ENCODE measurements at regions not wholly inside any gene's neighbourhood (a gene's known extent, or its start where the extent isn't known, plus 50 kb on each side); places are given as distances from the start of the nearest gene placed in this dataset.

DNA sequence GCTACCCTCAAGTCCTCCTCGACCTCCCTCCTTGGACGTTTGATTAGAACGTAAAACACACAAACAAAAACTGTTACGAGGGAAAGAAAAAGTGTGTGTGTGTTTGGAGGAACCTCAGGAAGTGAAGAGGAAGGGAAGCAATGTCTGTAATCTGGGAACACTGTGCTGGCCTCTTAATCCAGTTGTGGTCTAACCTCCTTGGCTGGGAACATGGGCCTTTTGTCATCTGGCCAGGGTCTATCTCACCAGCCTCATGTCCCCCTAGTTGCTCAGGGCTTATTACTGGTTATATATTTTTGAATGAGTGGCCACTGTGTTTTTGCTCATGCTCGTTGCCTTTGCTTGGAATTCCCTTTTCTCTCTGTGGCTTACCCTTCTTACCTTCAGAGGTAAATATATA lies 89.0 kb upstream of the RASGRF1 start:
- Histone ChIP-seq H3K27ac (ENCODE audit: low read depth in 2 of 2, low read length in 2 of 2) (no peak overlapping the region), H3K4me3 (ENCODE audit: low read length in 3 of 3) (no peak overlapping the region), H3K27me3 (ENCODE audit: control insufficient read depth, insufficient read depth, low read length) (no peaks in the 10 kb centered on the region), H3K9me3 (ENCODE audit: control insufficient read depth in 2 of 3, insufficient read depth in 1 of 3, low read length in 3 of 3) (no peaks in the 10 kb centered on the region), H3K36me3 (ENCODE audit: control insufficient read depth in 2 of 3, insufficient read depth in 3 of 3, low read length in 3 of 3) (no peaks in the 10 kb centered on the region), H3K4me1 (ENCODE audit: control insufficient read depth in 2 of 3, insufficient read depth in 2 of 3, low read depth in 1 of 3, low read length in 3 of 3) (no peaks in the 10 kb centered on the region), H3K9ac (ENCODE audit: low read length in 3 of 3) (no peak overlapping the region)
- TF ChIP-seq, protein P1, sequence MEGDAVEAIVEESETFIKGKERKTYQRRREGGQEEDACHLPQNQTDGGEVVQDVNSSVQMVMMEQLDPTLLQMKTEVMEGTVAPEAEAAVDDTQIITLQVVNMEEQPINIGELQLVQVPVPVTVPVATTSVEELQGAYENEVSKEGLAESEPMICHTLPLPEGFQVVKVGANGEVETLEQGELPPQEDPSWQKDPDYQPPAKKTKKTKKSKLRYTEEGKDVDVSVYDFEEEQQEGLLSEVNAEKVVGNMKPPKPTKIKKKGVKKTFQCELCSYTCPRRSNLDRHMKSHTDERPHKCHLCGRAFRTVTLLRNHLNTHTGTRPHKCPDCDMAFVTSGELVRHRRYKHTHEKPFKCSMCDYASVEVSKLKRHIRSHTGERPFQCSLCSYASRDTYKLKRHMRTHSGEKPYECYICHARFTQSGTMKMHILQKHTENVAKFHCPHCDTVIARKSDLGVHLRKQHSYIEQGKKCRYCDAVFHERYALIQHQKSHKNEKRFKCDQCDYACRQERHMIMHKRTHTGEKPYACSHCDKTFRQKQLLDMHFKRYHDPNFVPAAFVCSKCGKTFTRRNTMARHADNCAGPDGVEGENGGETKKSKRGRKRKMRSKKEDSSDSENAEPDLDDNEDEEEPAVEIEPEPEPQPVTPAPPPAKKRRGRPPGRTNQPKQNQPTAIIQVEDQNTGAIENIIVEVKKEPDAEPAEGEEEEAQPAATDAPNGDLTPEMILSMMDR (IDR thresholded peaks at IDR 0.05; ENCODE audit: borderline replicate concordance, extremely low read depth, insufficient read depth) = no peak
- intact Hi-C loops (cut with DNase I) = loop anchor here (5.0 kb wide), 1 partner anchor 152 kb away; no protein-coding TSS in a partner anchor
- DNase-seq (no peak), FAIRE-seq (no peak)

GRCh38 chr15:79179108-79179561 lies 88.6 kb upstream of the RASGRF1 start:
- Histone ChIP-seq H3K27me3 (ENCODE audit: control insufficient read depth, insufficient read depth, low read length) (no peaks in the 10 kb centered on the region), H3K27ac (ENCODE audit: low read depth in 2 of 2, low read length in 2 of 2) (no peak overlapping the region), H3K4me1 (ENCODE audit: control insufficient read depth in 2 of 3, insufficient read depth in 2 of 3, low read depth in 1 of 3, low read length in 3 of 3) (no peaks in the 10 kb centered on the region), H3K9me3 (ENCODE audit: control insufficient read depth in 2 of 3, insufficient read depth in 1 of 3, low read length in 3 of 3) (no peaks in the 10 kb centered on the region), H3K36me3 (ENCODE audit: control insufficient read depth in 2 of 3, insufficient read depth in 3 of 3, low read length in 3 of 3) (no peaks in the 10 kb centered on the region), H3K4me3 (ENCODE audit: low read length in 3 of 3) (no peak overlapping the region), H3K9ac (ENCODE audit: low read length in 3 of 3) (no peak overlapping the region)
- TF ChIP-seq, protein P1 (IDR thresholded peaks at IDR 0.05; ENCODE audit: borderline replicate concordance, extremely low read depth, insufficient read depth) = no peak
- FAIRE-seq (no peak), DNase-seq (no peak)
- intact Hi-C loops (cut with DNase I) = loop anchor here (5.0 kb wide), 1 partner anchor 152 kb away; no protein-coding TSS in a partner anchor

DNA sequence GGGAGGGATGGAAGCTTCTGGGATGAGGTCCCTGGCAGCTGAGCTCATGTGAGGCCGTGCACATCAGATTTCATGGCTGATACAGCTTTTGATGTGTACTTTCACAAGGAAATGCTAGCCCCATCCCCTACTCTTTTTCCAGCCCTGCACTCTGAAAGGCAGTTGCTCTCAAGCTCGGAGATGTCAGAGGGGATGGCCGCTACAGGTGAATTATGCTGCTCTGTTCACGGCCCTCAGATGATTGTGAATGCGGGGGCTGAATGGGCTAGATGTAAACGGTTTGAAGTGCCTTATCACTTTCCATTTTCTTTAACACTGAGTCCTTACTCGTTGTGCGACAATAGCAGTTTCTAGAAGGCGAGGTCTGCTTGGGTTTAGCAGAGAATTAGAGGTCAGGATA lies 88.0 kb upstream of the RASGRF1 start:
- no peaks in the 10 kb centered on the region for H3K4me1 ChIP-seq (ENCODE audit: control insufficient read depth in 2 of 3, insufficient read depth in 2 of 3, low read depth in 1 of 3, low read length in 3 of 3)
- no peaks in the 10 kb centered on the region for H3K36me3 ChIP-seq (ENCODE audit: control insufficient read depth in 2 of 3, insufficient read depth in 3 of 3, low read length in 3 of 3)
- no peak overlapping the region for H3K27ac ChIP-seq (ENCODE audit: low read depth in 2 of 2, low read length in 2 of 2)
- H3K9me3 ChIP-seq (ENCODE audit: control insufficient read depth in 2 of 3, insufficient read depth in 1 of 3, low read length in 3 of 3) = no peaks in the 10 kb centered on the region
- no peak for DNase-seq
- H3K27me3 ChIP-seq (ENCODE audit: control insufficient read depth, insufficient read depth, low read length) = no peaks in the 10 kb centered on the region
- TF ChIP-seq, protein P1 (IDR thresholded peaks at IDR 0.05; ENCODE audit: borderline replicate concordance, extremely low read depth, insufficient read depth) = no peak
- intact Hi-C loops (cut with DNase I) = loop anchor here (5.0 kb wide), 1 partner anchor 151 kb away; no protein-coding TSS in a partner anchor
- no peak overlapping the region for H3K9ac ChIP-seq (ENCODE audit: low read length in 3 of 3)
- H3K4me3 ChIP-seq (ENCODE audit: low read length in 3 of 3) = no peak overlapping the region
- no peak for FAIRE-seq

GRCh38 chr15:79176151-79176550 lies 85.6 kb upstream of the RASGRF1 start:
- no peak overlapping the region for H3K27ac ChIP-seq (ENCODE audit: low read depth in 2 of 2, low read length in 2 of 2)
- no peak overlapping the region for H3K4me3 ChIP-seq (ENCODE audit: low read length in 3 of 3)
- no peaks in the 10 kb centered on the region for H3K27me3 ChIP-seq (ENCODE audit: control insufficient read depth, insufficient read depth, low read length)
- H3K4me1 ChIP-seq (ENCODE audit: control insufficient read depth in 2 of 3, insufficient read depth in 2 of 3, low read depth in 1 of 3, low read length in 3 of 3) = peaks cover 0 to 5% (median 0%) of the 10 kb centered on the region in 3 donors
- DNase-seq (no peak), FAIRE-seq (no peak)
- H3K9me3 ChIP-seq (ENCODE audit: control insufficient read depth in 2 of 3, insufficient read depth in 1 of 3, low read length in 3 of 3) = no peaks in the 10 kb centered on the region
- TF ChIP-seq, protein P1 (IDR thresholded peaks at IDR 0.05; ENCODE audit: borderline replicate concordance, extremely low read depth, insufficient read depth) = no peak
- no peaks in the 10 kb centered on the region for H3K36me3 ChIP-seq (ENCODE audit: control insufficient read depth in 2 of 3, insufficient read depth in 3 of 3, low read length in 3 of 3)
- intact Hi-C loops (cut with DNase I) = loop anchor here (5.0 kb wide), 1 partner anchor 149 kb away; no protein-coding TSS in a partner anchor
- H3K9ac ChIP-seq (ENCODE audit: low read length in 3 of 3) = no peak overlapping the region
